HG03135 (cell line): ENCODE measurements at regions not wholly inside any gene's neighbourhood (a gene's known extent, or its start where the extent isn't known, plus 50 kb on each side); places are given as distances from the start of the nearest gene placed in this dataset.

Experiments
- ATAC-seq: cut with Tn5 transposase; IDR thresholded peaks from one replicate; pipeline ENCODE4 v1.9.1; 2021; ENCODE audit warnings: mild to moderate bottlenecking, moderate library complexity; ENCODE audit not compliant: unreplicated experiment

DNA sequence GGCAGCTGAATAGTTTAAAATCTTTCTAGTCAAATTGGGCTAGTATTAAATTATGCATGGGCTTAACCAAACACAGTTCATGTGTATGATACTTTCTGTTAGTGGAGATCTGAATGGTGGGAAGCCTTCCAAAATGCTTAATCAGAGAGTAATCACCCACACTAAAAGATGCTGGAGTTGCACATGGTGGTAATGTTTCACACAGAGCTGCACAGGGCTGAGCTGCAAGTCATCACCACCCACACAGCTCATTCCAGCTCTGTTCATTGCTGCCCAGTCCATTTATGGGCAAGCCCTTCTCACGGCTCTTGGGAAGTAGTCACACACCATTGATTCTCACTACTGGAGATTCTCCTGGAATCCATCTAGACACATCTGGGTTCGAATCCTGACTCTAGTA, 351.5 kb upstream of the KCNN2 start:
- no peak for ATAC-seq

DNA sequence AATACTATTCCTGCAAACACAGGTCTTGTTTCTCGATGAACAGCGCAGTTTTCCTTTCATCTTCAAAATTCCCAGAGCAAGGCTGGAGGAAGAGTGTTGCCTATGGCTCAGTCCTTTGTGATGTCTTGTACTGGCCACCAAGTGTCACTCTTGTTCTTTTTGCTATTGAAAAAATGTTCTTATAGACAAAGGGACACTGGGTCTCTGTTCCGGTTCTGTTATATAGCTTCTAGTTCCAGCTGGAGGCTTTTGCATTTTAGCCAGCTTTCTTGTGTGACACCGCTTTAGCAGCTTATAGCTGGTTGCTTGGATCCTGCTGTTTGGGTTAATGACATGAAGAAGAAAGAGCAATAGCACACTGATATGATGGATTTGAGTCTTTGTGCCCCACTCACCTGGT, 343.7 kb upstream of the KCNN2 start:
- no peak for ATAC-seq

DNA sequence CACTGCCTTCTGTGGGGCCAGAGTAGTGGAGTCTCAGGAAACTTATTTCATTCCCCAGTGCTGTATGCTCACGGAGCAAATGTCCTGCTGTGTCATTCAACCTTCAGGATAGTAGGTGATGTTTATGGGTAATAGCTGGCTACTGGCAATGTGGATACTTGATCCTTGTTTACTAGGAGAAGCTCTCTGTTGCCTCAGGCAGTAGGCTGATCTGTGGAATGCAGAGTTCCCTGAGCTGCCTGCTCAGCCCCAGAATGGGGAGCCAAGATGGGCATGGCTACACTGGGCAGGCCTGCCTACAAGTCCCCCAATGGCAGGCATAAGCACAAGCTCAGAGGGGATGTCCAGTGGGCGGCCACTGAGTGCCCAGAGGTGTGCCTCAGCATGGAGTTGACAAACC, 323.1 kb upstream of the KCNN2 start:
- ATAC-seq, result no peak

DNA sequence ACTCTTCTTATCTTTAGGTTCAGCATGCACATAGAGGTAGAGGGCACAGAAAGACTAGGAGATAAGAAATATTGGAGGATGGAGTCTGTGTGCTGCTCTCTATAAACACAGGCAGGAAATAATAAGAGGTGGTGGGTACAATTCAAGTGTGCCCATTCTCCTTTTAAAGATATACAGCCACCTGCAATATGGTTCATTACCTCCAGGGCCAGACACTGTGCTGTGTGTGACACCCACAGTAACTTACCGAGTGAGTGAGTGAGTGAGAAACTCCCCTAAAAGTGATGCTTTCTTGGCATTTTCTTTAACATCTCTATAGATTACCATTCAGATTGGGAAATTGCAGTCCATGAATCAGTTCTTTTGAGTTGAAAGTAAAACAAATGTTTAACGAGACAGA, 311.8 kb upstream of the KCNN2 start:
- ATAC-seq, result no peak

DNA sequence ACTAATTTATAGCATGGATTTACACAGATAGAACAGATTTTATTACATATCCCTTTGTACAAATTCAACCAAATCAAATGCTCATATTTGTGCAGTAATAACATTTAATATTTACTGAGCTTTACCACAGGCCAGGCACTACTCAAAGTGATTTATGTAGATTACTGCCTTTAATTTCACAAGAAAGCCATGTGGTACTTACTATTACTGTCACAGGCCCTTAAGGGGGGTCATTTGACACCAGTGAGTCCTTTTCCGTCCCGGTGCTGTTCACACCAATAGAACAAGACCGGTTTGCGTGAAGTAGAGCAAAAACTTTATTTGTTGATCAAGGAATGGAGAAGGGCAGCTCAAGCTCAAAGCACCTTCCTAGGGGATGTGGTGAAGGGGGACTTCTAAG, 308.5 kb upstream of the KCNN2 start:
- ATAC-seq, result no peak

DNA sequence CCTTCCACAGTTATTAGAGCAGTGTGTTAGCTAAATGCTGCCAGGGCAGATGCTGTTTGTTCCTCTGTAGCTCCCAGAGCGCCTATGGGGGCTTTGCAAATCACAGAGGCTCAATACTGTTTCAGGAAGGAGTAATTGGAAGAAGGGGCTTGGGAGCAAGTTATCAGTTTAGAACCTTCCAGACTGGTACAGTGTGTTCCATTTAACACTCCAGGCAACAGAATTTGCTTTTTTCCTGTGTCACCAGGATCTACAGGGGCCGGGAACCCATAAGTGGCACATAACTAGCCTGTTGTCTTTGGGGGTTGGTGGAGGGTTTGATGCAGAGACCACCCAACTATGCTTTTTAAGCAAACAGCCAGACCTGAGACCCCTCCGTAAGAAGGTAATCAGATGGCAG, 307.3 kb upstream of the KCNN2 start:
- no peak for ATAC-seq

DNA sequence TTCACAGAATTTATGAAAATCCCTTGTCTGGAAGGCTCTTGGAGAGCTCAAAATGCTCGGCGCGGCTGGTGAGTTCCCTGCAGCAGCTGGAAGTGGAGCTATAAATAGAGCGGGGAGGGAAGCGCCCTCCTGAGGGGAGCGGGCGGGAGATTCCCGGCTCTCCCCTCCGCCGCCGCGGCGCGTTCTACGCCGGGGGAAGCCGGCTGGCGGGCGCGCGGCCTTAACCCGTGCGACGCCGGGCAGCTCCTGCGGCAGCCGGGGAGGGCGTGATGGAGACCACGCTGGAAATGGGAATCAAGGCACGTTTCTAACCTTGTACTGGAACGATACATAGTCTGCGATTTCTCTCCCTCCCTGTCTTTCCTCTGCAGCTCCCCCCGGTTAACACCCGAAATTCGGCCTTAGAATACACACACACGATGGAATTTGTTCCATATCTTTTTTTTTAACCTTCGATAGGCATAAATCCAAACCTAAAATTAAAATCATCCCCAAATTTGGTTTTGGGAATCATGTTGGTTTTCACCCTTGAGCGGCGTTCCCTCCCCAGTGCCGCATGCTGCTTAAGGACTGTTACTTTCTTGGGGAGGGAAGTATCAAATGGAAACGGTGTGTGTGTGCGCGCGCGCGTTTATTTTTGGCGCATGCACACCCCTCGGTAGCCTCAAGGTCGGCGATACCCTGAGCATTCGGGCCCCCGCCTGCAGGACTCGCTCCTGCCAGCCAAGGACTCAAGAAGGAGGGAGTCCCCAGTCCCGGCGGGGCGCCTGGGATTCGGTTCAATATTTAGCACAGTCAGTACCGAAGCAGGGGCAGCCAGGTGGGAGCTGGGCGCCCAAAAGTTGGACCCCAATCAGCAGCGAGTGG, 306.3 kb upstream of the KCNN2 start:
- no peak for ATAC-seq

DNA sequence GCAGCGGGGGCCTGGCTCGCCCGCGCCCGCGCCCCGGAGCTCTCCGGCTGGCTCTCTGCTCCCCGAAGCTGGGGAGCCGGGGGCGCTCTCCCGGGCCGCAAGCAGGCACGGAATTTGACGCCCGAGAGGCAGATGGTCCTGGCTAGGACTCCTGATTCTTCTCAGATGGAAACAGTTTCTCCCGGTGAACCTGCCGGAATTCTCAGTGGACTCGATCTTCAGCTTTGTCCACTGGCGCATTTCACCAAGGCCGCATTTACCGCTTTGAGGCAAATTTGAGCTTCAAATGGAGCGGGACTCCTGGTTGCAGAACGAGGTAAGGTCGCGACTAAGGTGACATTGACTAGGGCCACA, 305.7 kb upstream of the KCNN2 start:
- ATAC-seq, result no peak

DNA sequence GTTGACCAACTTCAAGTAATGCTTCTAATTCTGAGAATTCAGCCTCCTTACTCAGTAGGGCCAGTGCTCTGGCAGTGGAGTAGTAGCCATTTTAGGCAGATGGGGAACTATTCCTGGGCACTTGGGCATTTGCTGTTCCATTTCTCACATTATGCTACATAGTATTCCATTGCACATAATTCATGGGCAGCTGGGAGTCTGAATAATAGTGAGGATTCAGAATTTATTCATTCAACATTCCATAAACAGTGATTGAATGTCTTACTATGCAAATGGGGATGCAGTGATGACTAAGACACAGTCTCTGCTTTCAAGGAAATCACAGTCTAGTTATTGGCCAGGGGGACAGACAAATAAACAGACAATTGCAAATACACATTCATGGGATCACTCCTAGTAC, 301.0 kb upstream of the KCNN2 start:
- no peak for ATAC-seq

DNA sequence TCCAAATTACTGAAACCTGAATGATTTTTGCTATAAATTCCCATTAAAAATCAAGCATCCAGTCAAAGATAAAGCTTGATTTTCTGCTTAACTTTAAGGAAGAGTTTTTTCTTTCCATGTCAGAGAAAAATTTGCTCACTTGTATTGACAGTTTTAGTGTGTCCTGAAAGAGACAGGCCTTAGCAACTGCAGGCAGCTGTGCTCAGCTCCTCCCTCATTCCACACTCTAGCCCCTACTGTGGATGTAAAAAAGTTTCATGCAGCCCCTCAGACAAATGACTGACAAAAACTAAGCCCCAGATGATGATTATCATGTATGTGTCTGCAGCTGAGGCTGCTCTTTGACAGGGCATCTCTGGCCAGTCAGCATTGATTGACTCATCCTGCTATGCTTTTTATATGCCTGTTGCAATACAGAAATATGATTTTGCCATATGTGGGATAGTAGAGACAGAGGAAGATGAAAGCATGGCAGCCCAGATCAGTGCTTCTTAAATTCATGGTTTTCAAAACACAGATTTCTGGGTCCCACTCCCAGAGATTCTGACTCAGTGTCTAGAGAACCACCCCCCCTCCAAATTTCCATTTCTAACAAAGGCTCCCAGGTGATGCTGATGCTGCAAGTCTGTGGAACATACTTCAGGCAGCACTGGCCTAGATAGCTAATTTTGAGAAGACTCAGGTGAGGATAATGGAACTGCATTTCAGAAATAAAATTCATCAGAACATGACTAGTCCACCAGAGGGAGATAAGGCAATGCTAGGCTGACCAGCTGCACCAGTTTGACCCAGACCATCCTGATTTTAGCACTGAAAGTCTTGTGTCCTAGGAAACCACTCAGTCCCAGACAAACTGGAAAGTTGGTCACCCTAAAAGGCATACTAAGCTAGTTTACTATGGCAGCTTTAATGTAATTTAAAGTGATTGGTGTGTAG, 298.7 kb upstream of the KCNN2 start:
- ATAC-seq, result no peak

DNA sequence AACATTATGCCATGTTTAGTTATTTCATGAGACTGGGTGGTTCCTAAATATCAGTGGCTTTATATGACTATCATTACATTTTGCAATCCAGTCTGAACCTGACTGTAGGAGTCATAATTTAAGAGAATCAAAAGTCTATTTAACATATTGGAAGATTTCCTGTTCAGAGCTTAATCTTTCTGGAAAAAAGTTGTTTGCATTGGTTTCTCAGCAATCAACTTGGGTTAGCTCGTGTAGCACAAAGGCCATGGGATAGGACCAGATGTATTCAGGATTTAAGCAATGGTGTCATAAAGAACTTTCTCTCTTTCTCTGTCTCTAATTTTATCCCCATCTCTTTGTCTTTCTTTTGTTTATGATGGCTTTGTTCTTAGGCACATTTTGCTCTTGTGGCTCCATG, 296.0 kb upstream of the KCNN2 start:
- ATAC-seq, result no peak

DNA sequence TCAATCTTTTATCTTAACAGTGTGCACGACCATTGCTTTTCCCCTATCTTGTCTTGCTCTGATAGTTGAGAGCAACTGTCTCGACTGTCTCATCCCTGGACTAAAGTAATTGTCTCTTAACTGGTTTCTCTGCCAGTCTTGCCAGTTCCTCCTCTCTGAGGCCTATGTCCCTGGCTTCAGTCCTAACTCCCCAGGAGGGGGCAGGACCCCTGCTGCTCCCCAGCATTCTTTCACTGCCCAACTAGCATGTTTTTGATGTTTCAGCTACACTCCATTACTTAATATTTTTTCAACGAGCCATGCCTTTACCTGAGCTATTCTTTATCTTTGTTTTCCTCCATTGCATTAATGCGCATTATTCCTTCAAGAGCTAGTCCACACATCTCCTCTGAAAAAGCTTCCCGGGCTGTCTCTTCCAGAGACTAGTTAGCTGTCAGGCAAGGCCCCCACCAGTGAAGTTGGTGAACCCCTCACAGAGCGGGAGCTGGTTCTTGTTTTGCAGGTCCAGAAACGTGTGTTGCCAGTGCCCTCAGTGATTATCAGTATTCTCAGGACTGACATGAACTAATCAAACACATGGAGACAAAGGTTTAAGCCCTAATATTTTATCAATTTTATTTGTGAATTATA, 291.7 kb upstream of the KCNN2 start:
- no peak for ATAC-seq

DNA sequence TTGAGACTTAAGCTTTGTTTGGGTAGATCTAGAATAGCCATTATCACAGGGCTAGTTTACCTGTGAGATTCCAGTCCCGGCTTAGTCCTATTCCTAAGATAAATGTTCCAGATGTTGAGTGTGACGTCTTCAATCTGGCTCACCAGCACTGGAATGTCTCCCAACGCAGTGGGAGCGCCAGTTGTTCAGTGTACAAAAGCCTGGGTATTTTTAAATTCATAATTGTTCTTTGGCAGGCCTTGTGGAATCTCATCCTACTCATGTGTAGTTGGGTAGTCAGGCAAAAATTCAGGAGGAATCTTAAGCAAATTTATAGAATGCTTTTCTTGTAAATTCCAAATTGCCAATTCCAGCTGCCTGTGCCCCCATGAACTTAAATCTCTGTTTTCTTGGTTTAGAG, 272.6 kb upstream of the KCNN2 start:
- ATAC-seq, result no peak

DNA sequence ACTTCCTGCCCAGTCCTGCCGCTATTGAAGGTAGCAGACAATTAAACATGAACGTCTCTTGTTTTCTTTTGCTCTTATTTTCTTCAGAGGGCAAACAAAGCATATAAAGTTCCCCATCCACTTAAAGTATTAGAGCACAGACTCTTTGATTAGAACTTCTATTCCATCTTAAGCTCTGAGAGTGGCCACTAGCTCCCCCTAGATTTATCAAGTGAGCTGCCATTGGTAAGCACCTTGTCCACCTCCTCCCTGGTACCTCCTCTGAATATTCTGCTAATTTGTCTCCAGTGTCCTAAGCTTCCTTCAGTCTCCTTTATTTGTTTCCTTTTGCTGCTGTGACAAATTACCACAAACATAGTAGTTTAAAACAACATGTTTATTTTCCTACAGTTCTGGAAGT, 264.3 kb upstream of the KCNN2 start:
- no peak for ATAC-seq

DNA sequence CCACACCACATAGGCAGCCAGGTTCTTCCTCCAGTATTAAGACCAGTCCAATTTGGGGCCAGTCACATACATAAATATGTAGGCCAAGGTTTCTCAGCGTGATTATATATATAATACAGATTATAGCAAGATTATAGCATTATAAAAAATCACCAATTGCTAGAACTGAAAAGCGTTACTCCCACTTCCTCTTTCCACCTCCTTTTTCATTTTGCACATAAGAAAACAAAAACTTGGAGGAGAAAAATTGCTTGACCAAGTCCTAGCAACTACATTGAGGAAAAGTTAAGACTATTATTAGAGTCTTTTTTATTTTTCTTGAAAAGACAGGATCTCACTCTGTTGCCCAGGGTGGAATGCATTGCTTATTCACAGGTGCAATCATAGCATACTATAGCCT, 262.7 kb upstream of the KCNN2 start:
- ATAC-seq, result no peak

DNA sequence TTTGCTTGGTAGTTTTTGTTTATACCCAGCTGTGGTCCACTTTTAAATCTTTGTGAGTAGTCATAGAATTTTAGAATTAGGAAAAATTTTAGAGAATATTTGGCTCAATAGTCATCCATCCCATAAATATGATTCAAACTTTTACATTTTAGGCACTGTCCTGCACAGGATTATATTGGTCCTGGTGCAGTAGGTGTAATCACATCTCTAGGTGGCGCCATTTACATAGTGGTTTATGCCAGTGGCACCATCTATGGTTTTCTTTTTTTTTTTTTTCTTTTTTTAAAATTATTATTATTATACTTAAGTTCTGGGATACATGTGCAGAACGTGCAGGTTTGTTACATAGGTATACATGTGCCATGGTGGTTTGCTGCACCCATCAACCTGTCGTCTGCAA, 260.7 kb upstream of the KCNN2 start:
- no peak for ATAC-seq

DNA sequence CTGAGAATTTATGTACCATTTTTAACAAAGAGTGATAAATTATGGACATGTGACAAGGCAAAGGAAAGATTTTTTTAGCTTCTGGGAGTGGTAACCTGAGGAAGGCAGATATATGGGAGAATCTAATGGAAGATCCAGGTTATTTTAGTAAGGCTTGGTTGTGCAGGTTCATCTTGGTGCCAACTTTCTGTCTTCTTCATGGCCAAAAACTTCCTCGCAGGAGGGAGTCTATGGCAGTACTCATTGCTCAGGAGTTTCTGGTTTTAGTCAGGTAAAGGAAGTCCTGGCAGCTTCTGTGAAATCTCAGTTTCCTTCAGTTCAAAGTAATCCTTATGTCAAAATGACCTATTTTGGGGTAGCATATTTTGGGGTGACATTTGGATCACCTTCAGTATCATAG, 248.3 kb upstream of the KCNN2 start:
- ATAC-seq, result no peak

DNA sequence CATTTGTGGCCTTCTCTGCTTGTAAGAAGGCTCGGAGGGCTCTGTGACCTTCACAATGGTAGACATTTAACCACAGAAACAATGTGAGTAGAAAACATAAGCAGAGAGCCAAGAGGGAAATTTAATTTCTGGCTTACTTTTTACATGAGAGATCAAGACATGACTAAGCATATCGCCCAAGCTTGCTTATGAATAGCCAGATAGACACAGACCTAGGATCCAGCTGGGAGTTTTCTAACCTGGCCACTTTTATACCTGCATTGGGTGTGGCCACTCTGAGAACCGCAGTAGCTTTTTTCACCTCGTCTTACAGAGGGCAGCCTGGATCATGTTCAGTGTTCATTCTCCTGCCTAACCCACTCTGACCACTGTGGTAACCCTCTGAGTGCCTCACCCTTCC, 244.9 kb upstream of the KCNN2 start:
- no peak for ATAC-seq

DNA sequence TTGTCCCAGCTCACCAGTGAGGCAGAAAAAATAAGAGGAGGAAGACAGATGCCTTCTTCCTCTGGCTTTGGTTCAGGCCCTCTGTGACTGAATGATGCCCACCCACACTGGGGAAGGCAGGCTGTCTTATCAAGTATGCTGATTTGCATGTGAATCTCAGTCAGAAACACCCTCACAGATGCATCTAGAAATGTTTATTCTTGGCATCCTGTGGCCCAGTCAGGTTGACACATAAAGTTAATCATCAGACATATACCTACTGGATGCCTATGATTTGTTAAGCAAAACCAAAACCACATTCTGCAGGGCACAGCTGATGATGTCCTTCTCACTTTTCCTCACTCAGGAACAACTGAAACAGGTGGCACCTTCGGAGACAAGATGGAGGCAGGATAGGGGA, 243.4 kb upstream of the KCNN2 start:
- no peak for ATAC-seq

DNA sequence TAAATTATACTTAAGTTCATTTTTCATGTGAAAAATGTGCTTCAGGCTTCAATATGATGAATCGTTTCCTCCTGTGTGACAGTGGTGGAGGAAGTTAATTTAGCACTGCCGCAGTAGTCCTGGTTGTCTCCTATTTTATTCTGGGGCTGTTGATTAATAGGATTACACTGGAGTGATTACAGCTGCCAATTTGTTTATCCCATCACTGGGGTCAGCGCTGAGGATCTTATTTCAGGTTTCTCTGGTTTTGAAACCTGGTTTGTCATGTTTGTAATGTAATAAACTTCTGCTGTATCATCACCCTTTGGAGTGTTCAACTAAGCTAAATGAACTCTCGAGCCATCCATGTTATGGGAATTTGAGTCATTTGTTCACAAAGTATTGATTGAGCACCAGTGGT, 241.7 kb upstream of the KCNN2 start:
- ATAC-seq, result no peak

DNA sequence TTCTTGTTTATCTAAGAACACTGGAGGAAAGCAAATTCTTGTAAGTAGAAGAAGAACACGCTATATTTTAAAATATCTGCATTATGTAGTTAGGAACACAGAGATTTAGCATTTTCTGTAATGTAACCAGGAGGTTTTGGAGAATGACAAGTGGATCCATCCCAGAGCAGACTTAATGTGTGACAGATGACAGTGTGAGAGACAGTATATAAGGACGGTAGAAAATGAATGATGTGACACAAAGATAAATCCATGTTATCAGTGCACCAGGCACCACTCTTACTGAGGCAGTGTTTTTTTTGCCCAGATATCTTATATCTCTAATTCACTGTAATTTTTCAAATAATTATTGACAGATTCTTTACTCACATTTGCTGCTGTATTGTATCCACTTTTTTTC, 239.0 kb upstream of the KCNN2 start:
- ATAC-seq, result no peak

DNA sequence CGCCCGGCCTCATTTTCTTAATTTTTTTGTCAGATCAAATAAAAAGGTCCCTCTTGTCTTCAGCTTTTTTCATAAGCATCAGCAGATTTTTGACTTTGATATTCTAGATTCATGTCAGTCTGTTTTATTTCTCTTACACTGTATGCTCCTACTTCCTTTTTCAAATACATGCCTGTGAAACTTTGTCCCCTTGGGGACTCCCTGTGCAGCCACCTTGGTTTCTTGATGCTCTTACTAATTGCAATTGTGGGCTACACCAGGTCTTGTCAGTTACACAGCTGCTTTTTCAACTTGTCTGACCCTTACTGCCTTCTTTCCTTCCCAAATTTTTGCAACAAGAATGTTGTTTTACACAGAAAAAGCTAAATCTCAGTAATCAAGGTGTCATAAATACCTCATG, 238.2 kb upstream of the KCNN2 start:
- no peak for ATAC-seq
